ENCODE measurements at regions not wholly inside any gene's neighbourhood (a gene's known extent, or its start where the extent isn't known, plus 50 kb on each side); places are given as distances from the start of the nearest gene placed in this dataset.

DNA sequence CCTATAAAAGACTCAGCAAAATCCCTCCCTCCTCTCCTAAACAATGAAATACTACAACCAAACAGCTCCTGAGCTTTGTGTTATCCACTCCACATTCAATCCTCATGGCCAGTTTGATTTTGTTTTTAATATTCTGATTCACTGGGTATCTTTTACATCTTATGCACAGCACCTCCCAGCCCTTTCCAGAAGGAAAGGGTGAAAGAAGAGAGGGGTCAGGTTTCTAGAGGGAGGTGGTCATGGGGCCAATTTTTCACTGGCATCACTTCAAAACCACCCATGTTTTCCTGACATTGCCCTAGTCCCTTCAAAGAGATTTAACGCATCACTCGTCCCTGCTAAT lies 315.6 kb downstream of the LPIN1 start:
- TF ChIP-seq, protein P1, sequence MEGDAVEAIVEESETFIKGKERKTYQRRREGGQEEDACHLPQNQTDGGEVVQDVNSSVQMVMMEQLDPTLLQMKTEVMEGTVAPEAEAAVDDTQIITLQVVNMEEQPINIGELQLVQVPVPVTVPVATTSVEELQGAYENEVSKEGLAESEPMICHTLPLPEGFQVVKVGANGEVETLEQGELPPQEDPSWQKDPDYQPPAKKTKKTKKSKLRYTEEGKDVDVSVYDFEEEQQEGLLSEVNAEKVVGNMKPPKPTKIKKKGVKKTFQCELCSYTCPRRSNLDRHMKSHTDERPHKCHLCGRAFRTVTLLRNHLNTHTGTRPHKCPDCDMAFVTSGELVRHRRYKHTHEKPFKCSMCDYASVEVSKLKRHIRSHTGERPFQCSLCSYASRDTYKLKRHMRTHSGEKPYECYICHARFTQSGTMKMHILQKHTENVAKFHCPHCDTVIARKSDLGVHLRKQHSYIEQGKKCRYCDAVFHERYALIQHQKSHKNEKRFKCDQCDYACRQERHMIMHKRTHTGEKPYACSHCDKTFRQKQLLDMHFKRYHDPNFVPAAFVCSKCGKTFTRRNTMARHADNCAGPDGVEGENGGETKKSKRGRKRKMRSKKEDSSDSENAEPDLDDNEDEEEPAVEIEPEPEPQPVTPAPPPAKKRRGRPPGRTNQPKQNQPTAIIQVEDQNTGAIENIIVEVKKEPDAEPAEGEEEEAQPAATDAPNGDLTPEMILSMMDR (conservative IDR thresholded peaks at IDR 0.05) = no peak
- no peak for TF ChIP-seq EZH2 (IDR thresholded peaks at IDR 0.05; ENCODE audit: low read depth)
